Stimulated activated effector memory CD8-positive, alpha-beta T cell treated with anti-CD3 and anti-CD28 coated beads, Interleukin-12 subunit alpha, Interleukin-12 subunit beta, amount 100 ng/mL, for 72 hours (primary cell): ENCODE measurements at regions not wholly inside any gene's neighbourhood (a gene's known extent, or its start where the extent isn't known, plus 50 kb on each side); places are given as distances from the start of the nearest gene placed in this dataset.

Source experiments
- ATAC-seq: fragments of 150-1000 bp; cut with Tn5 transposase; 2 replicates; pipeline ENCODE4 v1.10.0; 2021
- DNase-seq, 2 donors: peaks; one replicate each; pipeline ENCODE4 v3.0.0; 2021 to 2022; ENCODE audit warnings: low spot score in 2 of 2
- H3K27ac Mint-ChIP-seq: one replicate; pipeline ENCODE4 v1.8.0; 2022; ENCODE audit warnings: mild to moderate bottlenecking, mixed read lengths
- H3K36me3 Mint-ChIP-seq: one replicate; pipeline ENCODE4 v1.8.0; 2022; ENCODE audit warnings: mild to moderate bottlenecking, mixed read lengths
- H3K4me1 Mint-ChIP-seq: one replicate; pipeline ENCODE4 v1.8.0; 2022; ENCODE audit warnings: mixed read lengths
- H3K4me3 Mint-ChIP-seq: one replicate; pipeline ENCODE4 v1.8.0; 2022; ENCODE audit warnings: mild to moderate bottlenecking, mixed read lengths
- H3K9me3 Mint-ChIP-seq: one replicate; pipeline ENCODE4 v1.8.0; 2022; ENCODE audit warnings: mixed read lengths

- H3K36me3 Mint-ChIP-seq, result no peaks in the 10 kb centered on the region
- no peak for ATAC-seq
These were observed 395.1 kb upstream of the SALL3 start for GRCh38 chr18:78584459-78585022.

GRCh38 chr18:78586586-78586985 lies 393.0 kb upstream of the SALL3 start:
- Mint-ChIP-seq H3K4me1 (no peaks in the 10 kb centered on the region), H3K36me3 (no peaks in the 10 kb centered on the region), H3K4me3 (no peak overlapping the region), H3K27ac (no peak overlapping the region), H3K9me3 (peaks cover 3% of the 10 kb centered on the region)
- no peak for ATAC-seq
- no peak for DNase-seq

More at GRCh38 chr18:78584459-78585022, 395.1 kb upstream of the SALL3 start:
- H3K27ac Mint-ChIP-seq, result no peak overlapping the region
- DNase-seq, result no peak
- H3K4me1 Mint-ChIP-seq, result no peaks in the 10 kb centered on the region
- H3K9me3 Mint-ChIP-seq, result peaks cover 3% of the 10 kb centered on the region
- H3K4me3 Mint-ChIP-seq, result no peak overlapping the region

- no peaks in the 10 kb centered on the region for H3K4me1 Mint-ChIP-seq
- no peaks in the 10 kb centered on the region for H3K36me3 Mint-ChIP-seq
- H3K27ac Mint-ChIP-seq, result no peak overlapping the region
- no peak overlapping the region for H3K4me3 Mint-ChIP-seq
- ATAC-seq (peak; percentile 57), DNase-seq (no peak)
- peaks cover 3% of the 10 kb centered on the region for H3K9me3 Mint-ChIP-seq
These were observed 392.5 kb upstream of the SALL3 start for GRCh38 chr18:78587096-78587495.

GRCh38 chr18:78587626-78588600 lies 391.7 kb upstream of the SALL3 start:
- H3K9me3 Mint-ChIP-seq, result peaks cover 3% of the 10 kb centered on the region
- H3K27ac Mint-ChIP-seq, result no peak overlapping the region
- DNase-seq (no peak), ATAC-seq (no peak)
- no peaks in the 10 kb centered on the region for H3K4me1 Mint-ChIP-seq
- no peaks in the 10 kb centered on the region for H3K36me3 Mint-ChIP-seq
- H3K4me3 Mint-ChIP-seq, result no peak overlapping the region

- H3K4me1 Mint-ChIP-seq, result no peaks in the 10 kb centered on the region
- no peaks in the 10 kb centered on the region for H3K36me3 Mint-ChIP-seq
- no peak for ATAC-seq
- no peak overlapping the region for H3K27ac Mint-ChIP-seq
- H3K9me3 Mint-ChIP-seq, result peaks cover 8% of the 10 kb centered on the region
- no peak for DNase-seq
- no peak overlapping the region for H3K4me3 Mint-ChIP-seq
These were observed 389.6 kb upstream of the SALL3 start for GRCh38 chr18:78589916-78590437.

- Mint-ChIP-seq H3K4me3 (no peak overlapping the region), H3K9me3 (peaks cover 5% of the 10 kb centered on the region), H3K27ac (no peak overlapping the region), H3K4me1 (no peaks in the 10 kb centered on the region), H3K36me3 (no peaks in the 10 kb centered on the region)
- ATAC-seq (no peak), DNase-seq (no peak)
These were observed 384.2 kb upstream of the SALL3 start for GRCh38 chr18:78595453-78595852.

GRCh38 chr18:78595924-78596573 lies 383.6 kb upstream of the SALL3 start:
- DNase-seq, result no peak
- Mint-ChIP-seq H3K4me1 (no peaks in the 10 kb centered on the region), H3K9me3 (peaks cover 5% of the 10 kb centered on the region), H3K36me3 (no peaks in the 10 kb centered on the region), H3K4me3 (no peak overlapping the region), H3K27ac (no peak overlapping the region)
- ATAC-seq, result no peak

GRCh38 chr18:78596794-78597345 lies 382.7 kb upstream of the SALL3 start:
- Mint-ChIP-seq H3K9me3 (peaks cover 5% of the 10 kb centered on the region), H3K36me3 (no peaks in the 10 kb centered on the region), H3K4me1 (no peaks in the 10 kb centered on the region), H3K27ac (no peak overlapping the region), H3K4me3 (no peak overlapping the region)
- no peak for DNase-seq
- ATAC-seq, result no peak

GRCh38 chr18:78601349-78601748 lies 378.3 kb upstream of the SALL3 start:
- ATAC-seq (no peak), DNase-seq (no peak)
- H3K9me3 Mint-ChIP-seq, result no peaks in the 10 kb centered on the region
- H3K36me3 Mint-ChIP-seq, result no peaks in the 10 kb centered on the region
- H3K4me1 Mint-ChIP-seq, result no peaks in the 10 kb centered on the region
- no peak overlapping the region for H3K4me3 Mint-ChIP-seq
- no peak overlapping the region for H3K27ac Mint-ChIP-seq

DNA sequence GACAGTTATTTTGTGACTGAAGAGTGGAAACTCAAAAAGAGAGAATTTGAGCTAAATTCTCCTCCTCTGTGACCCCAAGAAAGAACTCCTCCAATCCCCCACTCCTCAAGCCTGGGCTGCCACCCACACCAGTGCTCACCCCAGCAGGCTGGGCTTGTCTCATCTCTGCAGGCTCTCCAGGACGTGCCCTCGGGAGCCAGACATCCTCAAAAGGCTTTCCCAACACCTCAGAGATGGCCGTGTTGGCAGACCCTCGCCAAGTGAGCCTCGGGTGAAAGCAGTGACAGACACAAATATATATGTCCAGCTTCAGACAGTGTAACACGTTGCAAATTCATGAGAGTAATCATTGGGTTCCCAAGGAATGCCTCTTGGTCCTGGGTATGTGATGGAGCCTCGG lies 377.7 kb upstream of the SALL3 start:
- H3K9me3 Mint-ChIP-seq, result peaks cover 3% of the 10 kb centered on the region
- no peaks in the 10 kb centered on the region for H3K36me3 Mint-ChIP-seq
- no peaks in the 10 kb centered on the region for H3K4me1 Mint-ChIP-seq
- DNase-seq, result no peak
- H3K4me3 Mint-ChIP-seq, result no peak overlapping the region
- no peak for ATAC-seq
- H3K27ac Mint-ChIP-seq, result no peak overlapping the region

- no peak for DNase-seq
- no peak overlapping the region for H3K4me3 Mint-ChIP-seq
- peaks cover 5% of the 10 kb centered on the region for H3K9me3 Mint-ChIP-seq
- no peaks in the 10 kb centered on the region for H3K4me1 Mint-ChIP-seq
- H3K36me3 Mint-ChIP-seq, result no peaks in the 10 kb centered on the region
- H3K27ac Mint-ChIP-seq, result no peak overlapping the region
- no peak for ATAC-seq
These were observed 377.2 kb upstream of the SALL3 start for GRCh38 chr18:78602430-78602829.

DNA sequence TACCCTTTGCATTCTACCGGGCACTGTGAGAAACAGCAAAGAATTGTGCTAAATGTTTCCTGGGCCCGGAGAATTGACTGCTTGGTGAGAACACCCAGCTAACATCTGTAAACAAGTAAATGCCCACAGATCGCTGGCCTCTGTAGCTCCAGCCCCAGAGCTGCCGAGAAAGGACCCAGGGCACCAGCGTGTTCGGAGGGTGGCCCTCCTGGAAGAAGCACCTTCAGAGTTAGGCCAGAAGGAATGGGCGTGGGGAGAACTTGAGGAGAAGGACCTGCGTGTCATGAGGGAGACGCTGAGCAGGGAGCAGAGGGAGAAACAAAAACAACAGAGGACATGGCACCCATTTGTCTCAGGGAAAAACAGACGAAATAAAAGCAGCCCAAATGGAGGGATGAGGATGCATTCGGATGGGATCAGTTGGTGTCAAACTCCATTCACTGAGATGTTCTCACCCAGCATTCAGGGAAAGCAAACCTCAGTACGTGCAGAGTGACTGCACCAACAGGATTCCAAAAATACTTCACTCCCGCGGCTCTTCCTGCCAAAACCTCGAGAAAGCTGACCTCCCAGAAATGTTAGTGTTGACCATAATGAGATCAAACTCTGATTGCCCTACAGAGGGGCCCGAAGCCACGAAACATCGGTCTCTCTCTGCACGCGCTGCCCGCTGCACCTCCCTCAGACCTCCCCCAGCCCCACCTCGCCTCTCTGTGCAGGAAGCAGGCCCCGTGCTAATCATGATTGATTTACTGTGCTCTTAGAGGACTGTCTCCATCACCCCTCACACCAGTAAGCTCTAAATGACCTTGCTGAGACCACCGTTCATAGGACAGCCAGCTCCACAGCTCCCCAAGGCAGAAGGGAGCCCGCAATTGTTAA lies 376.3 kb upstream of the SALL3 start:
- no peak for DNase-seq
- Mint-ChIP-seq H3K4me3 (no peak overlapping the region), H3K9me3 (peaks cover 8% of the 10 kb centered on the region), H3K36me3 (no peaks in the 10 kb centered on the region), H3K27ac (no peak overlapping the region), H3K4me1 (no peaks in the 10 kb centered on the region)
- no peak for ATAC-seq

DNA sequence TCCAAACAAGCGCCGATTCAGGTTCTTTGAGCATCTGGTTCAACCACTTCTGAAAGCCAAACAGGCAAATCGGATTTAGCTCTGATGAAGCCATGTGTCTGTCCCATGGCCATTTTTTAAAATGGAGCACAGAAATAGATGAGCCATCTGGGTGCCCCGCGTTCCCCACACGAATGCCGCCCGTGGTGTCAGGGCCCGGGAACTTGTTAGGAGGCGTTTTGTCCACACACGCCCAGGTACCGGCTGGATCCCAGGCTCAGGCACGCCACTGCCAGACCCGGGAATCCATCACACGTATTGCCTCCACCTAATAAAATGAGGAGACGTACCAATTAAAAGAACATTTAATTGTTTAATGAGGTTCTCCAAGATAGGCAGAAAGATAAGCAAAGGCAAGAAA lies 374.4 kb upstream of the SALL3 start:
- ATAC-seq (no peak), DNase-seq (no peak)
- Mint-ChIP-seq H3K36me3 (no peaks in the 10 kb centered on the region), H3K4me1 (no peaks in the 10 kb centered on the region), H3K27ac (no peak overlapping the region), H3K4me3 (no peak overlapping the region), H3K9me3 (peaks cover 8% of the 10 kb centered on the region)

DNA sequence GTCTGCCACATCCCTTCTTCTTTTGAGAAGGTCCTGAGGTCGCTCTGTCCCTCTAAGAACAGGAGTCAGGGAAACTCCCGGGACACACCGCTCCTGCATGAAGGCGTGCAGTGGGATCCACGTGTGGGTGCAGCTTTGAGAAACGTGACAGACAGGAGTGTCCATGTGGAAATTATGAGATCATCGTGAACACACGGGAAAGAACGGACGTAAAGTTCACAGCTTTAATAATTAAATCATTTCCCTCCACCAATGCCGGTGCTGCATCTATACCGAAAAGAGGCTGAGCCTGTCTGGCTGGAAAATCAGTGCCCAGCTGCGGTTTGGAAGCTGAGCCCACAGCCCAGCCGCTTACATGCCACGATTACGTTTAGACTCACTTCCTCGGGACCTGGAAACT lies 372.4 kb upstream of the SALL3 start:
- Mint-ChIP-seq H3K36me3 (no peaks in the 10 kb centered on the region), H3K27ac (no peak overlapping the region)

More for the DNA sequence above, 372.4 kb upstream of the SALL3 start:
- Mint-ChIP-seq H3K4me1 (no peaks in the 10 kb centered on the region), H3K9me3 (peaks cover 8% of the 10 kb centered on the region), H3K4me3 (no peak overlapping the region)
- ATAC-seq, result no peak
- DNase-seq, result no peak
